ENCODE measurements at regions not wholly inside any gene's neighbourhood (a gene's known extent, or its start where the extent isn't known, plus 50 kb on each side); places are given as distances from the start of the nearest gene placed in this dataset.

DNA sequence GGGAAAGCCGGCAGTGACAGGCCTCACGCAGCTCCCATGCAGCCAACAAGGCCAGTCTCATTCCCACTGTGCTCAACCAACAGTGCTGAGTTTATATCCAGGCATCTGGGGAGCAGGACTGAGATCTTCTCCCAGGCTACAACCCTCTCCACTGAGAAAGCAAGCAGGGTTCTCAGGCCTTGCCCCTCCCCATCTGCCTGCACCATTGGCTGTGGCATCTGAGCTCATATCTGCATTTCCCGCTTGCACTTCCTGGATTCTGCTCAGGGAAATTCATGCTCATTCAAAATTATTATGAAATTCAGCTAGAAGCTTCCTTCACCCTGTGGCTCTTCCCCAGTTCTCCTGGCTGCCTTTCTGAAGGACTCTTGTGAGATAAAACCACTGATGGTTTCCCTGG, 1029.0 kb downstream of the GRM8 start:
- TF ChIP-seq, protein P1, sequence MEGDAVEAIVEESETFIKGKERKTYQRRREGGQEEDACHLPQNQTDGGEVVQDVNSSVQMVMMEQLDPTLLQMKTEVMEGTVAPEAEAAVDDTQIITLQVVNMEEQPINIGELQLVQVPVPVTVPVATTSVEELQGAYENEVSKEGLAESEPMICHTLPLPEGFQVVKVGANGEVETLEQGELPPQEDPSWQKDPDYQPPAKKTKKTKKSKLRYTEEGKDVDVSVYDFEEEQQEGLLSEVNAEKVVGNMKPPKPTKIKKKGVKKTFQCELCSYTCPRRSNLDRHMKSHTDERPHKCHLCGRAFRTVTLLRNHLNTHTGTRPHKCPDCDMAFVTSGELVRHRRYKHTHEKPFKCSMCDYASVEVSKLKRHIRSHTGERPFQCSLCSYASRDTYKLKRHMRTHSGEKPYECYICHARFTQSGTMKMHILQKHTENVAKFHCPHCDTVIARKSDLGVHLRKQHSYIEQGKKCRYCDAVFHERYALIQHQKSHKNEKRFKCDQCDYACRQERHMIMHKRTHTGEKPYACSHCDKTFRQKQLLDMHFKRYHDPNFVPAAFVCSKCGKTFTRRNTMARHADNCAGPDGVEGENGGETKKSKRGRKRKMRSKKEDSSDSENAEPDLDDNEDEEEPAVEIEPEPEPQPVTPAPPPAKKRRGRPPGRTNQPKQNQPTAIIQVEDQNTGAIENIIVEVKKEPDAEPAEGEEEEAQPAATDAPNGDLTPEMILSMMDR (IDR thresholded peaks at IDR 0.05; ENCODE audit: insufficient read depth, low read depth, low read length), result no peak
- TF ChIP-seq EZH2 (IDR thresholded peaks at IDR 0.05; ENCODE audit: insufficient read depth, low read length), result no peak

Data from astrocyte (in vitro differentiated cells and primary cell).